HG03066 (cell line): ENCODE measurements at regions not wholly inside any gene's neighbourhood (a gene's known extent, or its start where the extent isn't known, plus 50 kb on each side); places are given as distances from the start of the nearest gene placed in this dataset.
"Not testable (repeated sequence)": the region's sequence is repeated elsewhere in the genome, so short reads cannot be mapped to it uniquely, and the experiment has no call there.

Experiments
- ATAC-seq: cut with Tn5 transposase; IDR thresholded peaks from one replicate; pipeline ENCODE4 v1.9.1; 2021; ENCODE audit warnings: low read depth; ENCODE audit not compliant: unreplicated experiment

DNA sequence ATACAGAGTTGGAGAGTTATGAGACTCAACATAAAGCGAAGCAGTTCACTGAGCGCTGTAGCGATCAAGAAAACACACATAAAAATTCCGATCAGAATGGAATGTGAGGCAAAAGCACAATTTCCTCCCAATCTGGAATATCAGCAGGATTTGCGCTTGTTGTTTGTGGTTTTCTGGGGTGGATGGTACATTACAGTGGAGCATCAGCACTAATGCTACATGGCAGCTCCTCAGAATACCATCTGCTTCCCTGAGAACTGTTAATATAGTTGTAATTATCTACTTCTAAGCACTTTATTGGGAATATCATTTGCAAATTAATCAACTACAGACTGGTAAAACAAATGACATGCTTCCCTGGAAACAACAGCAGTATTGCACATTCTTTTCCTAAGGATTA lies 324.1 kb upstream of the PPARGC1A start:
- no peak for ATAC-seq

DNA sequence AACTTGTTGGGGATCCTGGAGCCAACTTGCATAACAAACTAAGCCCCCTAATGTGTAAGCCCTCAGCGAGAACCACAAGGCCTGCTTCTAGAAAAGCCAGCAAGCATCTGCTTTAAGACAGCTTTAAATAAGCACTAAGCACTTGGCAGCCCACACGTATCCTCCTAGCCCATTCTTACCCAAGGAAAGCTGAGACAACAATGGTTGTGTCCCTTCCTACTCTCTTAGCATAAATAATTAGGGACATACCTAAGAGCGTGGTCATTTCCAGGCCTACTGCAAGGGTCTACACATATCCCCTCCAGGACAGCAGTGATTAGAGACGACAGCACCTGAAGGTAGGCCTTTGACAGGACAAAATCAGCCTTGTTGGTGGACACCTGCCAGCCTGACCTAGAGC lies 322.8 kb upstream of the PPARGC1A start:
- ATAC-seq: no peak

DNA sequence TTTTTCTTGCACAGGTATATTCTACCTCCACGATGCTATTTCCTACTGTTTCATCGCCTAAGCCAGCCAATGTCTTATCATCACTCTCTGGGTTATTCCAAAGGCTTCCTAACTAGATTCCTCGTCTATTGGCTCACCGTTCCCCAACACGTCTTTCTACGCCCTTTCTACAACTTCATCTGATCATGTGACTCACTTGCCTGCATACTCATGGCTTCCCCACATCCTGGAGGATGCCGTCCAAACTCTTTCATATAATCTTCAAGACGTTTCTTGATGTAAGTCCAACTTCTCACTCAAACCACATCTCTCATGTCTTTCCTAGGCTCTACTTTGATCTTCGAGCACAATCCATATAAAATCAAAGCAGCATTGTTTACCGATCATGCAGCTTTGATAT lies 322.0 kb upstream of the PPARGC1A start:
- no peak for ATAC-seq

DNA sequence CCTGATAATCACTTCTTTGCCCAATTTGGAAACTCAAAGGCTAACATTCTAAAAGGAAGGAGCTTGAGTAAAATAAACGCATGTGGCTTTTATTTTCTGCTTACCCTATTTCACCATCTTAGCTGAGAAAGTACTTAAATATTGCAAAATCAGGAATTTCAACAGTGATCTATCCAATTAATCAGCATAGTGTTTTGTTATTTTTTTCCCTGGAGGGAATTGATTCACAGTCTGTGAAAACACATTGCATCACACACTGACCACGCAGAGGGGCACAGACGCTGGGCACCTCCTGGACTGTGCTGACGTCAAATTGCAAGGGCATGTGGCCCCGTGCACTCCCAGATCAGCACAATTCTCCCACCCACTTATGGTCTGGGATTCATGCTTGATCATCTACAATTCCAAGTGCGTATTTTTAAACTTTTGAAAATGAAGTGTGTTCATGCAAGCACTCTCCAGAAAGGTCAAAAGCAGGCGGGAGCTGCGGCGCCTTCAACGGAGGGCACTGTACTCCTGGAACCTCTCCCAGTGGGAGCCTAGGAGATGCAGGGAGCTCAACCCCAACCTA lies 320.6 kb upstream of the PPARGC1A start:
- ATAC-seq: no peak

DNA sequence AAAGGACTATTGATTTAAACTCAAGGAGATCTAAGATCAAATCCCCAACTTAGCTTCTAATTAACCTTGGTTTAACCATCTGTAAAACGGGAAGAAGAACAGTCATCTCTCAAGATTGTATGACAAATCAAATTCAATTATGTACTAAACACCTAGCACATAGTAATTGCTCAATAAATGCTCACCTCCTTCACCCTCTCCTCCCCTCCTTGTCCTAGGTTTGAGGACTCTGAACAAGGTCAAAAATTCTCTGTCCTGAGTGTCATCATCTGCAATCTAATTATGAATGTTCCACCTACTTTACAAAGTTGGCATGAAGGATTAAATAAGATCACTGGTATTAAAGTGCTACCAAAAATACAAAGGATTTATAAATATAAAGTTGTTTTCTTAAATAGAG lies 320.1 kb upstream of the PPARGC1A start:
- no peak for ATAC-seq

DNA sequence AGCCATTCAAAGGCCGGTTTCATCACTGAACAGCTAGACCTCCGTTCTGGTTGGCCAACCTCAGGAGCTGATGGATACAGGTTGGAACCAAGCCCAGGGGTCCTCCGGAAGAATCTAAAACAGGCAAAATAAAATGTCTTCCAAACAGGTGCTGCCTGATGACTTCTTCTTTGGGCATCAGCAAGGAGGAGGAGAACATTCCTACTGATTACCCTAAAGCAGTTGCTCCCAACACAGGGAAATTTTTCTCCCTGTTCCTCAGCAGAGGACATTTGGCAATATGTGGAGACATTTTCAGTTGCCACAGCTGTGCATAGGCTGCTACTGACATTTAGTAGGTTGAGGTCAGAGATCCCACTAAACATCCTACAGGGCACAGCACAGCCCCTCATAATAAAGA lies 319.3 kb upstream of the PPARGC1A start:
- ATAC-seq: no peak

DNA sequence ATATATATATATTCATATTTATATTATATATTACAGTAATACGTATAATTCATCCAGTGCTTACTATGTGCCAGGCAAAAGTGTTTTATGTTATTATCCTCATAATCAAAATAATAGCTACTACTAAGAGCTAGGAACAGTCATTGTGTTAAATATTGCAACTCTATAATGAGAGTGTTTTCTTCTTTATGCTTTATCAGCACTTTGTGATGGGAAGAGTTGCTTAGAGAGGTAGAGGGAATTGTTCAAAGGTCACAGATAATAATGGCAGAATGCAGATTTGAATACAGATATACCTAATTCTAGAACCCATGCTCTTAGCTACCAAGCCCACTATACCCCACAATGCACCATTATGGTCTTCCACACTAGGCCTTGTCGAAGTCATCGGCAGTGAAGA lies 318.8 kb upstream of the PPARGC1A start:
- ATAC-seq: no peak

DNA sequence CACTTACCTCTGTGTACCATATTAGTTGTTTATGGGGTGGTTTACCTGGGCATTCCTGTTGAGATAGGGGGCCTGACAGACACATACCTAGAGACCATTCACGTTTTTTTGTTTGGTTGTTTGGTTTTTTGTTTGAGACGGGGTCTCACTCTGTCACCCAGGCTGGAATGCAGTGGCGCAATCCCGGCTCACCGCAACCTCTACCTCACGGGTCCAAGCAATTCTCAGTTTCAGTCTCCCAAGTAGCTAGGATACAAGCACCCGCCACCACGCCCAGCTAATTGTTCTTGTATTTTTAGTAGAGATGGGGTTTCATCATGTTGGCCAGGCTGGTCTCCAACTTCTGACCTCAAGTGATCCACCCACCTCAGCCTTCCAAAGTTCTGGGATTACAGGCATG lies 314.9 kb upstream of the PPARGC1A start:
- ATAC-seq: not testable (repeated sequence)

DNA sequence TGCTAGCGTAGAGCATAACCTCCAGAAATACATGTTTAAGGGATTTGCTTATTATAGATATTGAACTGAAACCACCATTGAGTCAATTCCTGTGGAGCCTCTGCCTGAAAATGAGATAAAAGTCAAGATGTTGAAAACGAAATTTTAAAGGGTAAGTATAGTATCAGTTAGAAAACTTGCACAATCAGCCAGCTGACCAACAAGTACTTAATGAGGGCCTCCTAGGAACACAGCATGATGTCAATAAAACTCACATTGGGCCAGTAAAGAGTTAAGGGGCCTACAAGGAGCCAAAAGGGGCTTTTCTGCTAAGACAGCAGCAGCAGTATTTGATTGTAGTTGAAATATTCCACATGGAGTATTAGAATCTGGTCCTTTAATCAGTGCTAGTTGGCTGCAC lies 314.1 kb upstream of the PPARGC1A start:
- no peak for ATAC-seq

DNA sequence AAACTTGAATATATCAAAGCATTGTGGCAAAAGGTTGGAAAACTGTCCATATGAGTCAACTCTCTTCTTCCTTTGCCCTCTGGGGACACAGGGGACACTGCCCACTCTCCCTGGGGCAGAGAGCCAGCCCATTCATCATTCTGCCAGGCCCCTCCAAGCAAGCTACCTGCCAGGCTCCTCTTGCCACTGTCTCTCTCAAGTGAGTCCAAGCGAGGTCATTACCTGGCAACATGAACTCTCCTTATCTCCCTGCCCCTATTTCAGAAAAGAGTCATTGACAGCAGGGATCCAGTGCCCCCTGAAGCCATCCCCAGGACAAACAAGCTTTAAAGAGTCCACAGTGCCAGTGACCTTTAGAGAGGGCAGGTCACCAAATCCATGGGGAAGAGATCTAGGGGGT lies 312.7 kb upstream of the PPARGC1A start:
- no peak for ATAC-seq

DNA sequence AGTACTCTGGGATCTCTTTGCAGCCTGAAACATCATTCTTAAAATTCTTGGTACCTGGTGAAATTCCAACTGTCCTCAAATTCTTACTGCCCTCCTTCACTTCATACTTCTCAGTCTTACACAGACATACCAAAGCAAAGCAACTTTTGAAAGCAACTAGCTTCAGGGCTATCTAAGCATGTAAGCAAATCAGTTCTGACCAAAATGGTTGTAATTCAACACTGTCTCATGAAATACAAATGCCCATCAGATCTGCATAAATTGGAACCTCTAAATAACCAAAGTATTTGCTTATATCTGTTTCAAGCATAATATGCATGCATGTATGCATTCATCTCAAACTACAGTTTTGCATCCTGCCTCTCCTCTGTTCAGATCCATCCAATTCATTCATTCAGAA lies 308.1 kb upstream of the PPARGC1A start:
- ATAC-seq: no peak

DNA sequence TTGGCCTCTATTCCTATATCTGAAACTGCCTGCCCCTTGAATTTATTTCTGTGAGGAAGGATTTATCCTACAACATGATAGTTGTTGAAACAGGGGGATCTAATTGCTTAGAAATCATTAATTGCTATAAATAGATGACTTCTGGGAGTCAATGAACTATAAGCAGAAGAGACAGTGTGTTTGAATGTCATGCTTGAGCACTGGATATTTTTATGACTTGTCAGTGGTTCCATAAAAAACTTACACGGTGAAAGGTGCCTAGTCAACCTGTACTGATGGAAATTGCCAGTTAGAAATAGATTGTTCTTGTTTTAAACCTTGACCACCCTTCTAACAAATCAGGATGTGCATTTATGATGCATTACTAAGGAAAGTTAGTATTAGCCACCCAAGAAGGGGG lies 306.9 kb upstream of the PPARGC1A start:
- ATAC-seq: no peak

DNA sequence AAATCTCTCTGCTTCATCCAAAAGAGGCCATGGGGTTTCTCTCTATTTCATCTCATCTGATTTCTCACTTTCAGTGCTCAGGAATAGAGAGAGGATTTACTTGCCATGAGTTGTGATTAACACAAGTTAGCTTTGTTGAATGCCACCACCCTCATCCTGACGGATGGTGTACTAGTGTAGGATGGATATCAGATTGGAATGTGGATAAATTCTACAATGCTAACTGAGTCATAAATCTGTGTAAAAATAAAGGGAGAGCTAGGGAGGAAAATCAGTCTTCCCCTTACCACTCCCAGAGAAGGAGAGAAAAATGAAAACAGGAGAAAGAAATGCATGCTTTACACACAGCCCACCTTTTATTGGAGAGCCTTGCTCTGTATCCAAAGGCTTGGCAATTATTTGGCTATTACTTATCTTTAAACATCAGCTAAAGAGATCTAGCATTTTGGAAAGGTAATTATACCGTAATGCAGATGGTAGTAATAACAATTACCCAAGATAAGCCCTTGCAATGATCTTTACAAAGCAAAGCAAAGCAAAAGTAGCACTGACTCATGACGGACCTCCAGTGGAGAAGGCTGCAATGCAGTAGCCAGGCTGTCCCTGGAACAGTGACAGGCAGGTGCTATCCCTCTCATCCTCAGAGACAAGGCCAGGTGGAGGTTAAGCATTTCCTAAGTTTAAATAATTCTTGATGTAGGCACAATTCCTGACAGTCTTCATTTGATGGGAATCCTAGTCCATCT lies 306.3 kb upstream of the PPARGC1A start:
- no peak for ATAC-seq

DNA sequence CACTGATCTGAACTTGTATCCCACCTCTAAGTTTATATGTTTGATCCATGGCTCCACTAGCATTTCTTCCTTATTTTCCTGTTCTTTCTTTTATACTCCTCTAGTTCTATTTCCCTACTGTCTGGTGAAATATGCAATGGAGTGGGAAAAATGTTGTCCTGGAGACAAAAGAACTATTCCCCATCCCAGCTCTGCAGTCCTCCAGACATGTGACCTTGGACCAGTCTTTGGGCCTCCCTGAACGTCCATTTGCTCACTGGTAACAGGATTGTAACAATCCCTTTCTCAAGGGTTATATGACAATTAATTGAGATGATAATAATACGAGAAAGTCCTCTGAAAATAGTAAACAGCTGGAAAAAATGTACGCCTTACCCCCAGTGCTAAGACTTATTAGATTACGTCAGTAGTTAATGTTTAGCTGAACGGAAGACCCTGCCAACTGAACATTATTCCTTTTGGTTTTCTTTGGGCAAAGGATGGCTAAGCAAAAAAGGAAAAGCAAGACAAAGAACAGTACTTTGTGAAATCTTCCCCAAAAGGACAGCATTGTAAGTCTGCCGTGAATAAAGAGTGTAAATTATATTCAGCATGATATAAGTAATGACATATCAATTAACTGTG lies 302.3 kb upstream of the PPARGC1A start:
- no peak for ATAC-seq

DNA sequence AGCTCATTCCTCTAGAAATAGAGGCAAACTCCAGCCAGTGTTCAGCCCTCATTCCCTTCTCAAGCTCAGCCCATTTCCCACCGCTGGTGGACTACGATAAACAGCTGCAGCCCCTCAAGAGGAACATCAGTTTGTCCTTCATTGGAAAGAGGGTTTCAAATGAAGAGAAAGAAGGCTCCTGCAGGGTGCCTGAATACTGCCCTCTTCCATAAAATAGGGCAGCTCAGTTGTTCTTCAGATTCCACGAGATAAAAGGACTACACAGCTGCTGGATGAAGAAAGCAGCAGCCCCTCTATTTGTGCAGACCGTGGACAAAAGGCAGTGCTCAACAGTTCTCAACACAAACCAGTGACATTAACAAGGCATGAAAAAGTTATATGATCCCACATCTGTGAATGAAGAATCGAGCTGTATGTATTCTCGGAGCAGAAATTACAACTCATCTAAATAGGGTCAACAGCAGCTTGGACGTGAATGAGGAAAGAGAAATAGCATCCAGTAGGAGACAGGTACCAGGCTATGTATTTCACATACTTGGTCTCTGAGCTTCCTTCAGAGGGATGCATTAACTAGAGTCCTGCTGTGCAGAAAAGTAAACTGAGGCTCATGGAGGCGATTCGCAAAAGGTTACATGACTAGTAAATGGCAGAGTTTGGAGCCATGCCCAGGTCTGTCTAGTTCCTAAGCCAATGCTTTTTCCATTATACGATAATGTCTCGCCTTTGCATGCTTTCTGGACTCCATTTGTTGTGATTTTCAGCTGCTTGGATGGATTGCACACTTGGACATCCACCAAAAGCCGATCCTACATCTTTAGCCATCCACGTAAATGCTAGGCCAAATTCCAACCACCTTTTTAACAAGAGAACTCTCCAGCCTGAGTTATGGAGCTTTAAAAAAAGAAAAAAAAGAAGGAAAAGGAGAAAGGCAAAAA lies 301.2 kb upstream of the PPARGC1A start:
- ATAC-seq: no peak

DNA sequence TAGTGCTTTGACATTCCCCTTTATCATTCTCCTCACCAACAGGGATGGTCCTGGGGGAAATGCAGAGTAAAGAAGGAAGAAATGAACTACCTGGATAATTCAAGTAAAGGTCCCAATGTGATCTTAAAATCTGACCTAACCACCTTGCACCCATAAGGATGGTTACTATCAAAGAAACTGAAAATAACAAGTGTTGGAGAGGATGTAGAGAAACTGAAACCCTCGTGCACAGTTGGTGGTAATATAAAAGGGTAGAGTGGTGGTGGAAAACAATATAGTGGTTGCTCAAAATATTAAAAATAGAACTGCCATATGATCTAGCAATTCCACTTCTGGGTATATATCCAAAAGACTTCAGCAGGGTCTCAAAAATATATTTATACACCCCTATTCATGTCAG lies 298.6 kb upstream of the PPARGC1A start:
- no peak for ATAC-seq

DNA sequence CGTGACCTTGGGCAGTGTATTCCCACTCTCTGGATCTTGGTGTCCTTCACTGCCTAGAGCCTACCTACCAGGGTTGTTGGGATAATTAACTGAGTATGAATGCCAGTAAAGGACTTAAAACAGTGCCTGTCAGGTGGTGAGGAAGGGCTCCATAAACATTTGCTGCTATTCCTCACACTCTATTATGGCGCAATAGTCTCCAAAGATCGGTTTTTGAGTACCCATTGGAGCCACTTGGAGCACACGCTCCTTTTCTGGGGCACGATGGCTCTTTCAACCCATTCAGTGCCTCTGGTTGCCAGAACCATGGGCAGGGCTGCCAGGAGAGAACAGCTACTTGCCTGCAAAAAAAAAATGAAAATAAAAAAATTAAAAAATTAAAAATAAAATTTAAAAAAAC lies 296.6 kb upstream of the PPARGC1A start:
- ATAC-seq: no peak

DNA sequence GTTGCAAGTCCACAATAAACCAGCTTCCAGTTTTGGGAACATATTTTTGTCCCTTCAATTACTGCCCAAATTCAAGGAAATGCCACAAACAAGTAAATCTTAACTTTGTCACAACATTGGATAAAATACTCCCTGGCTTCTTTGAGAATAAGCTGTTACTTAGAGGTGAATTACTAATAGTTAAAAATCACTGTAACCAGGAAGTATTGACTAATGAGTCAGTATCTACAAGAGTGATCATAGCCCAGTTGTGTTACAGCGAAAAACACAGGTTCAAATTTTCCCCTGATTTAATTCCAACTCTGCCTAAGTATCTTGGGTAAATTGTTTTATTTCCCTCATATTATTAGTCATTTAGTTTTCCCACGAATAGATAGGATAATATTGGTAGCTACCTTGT lies 291.2 kb upstream of the PPARGC1A start:
- no peak for ATAC-seq

DNA sequence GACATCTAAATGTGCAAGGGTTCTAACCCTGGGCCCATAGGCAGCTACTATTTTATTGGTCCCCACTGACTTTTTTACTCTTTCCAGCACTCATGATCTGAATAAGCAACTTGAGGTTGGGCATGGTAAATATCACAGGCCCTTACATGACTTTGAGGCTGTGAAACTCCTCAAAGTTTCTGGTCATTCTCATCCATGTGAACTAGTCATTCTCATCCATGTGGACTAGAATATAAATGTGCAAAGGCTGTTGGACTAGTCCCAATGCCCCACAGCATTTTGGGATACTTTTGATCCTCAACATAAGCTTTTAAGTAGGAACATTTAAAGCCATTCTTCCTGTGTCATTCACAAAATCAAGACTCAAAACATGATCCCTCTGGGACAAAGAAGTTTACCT lies 290.7 kb upstream of the PPARGC1A start:
- ATAC-seq: no peak

DNA sequence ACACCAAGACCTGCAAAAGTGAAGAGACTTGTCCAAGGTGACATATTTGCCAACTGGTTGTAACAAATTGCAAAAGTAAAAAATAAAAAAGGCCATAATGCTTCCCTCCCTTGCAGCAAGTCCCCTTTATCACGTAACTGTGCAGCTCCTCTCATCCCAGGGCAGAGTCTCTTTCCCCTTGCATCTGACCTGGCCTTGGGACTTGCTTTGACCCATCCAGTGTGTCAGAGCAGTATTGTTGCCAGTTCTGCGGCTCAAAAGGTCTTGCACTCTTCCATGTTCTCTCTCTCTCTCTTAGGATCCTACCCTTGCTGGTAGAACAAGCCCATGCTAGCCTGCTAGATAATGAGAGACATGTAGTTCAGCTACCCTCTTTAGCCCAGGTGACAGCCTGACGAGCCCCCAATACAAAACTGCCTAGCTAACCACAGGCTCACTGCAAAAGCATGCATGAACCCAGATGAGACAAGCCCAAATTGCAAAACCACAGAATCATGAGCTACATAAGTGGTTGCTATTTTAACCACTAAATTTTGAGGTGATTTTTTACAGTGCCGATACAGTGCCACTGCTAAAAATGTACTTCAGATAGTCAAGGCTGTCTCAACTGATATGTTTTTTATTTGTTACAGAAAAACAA lies 289.5 kb upstream of the PPARGC1A start:
- ATAC-seq: no peak

DNA sequence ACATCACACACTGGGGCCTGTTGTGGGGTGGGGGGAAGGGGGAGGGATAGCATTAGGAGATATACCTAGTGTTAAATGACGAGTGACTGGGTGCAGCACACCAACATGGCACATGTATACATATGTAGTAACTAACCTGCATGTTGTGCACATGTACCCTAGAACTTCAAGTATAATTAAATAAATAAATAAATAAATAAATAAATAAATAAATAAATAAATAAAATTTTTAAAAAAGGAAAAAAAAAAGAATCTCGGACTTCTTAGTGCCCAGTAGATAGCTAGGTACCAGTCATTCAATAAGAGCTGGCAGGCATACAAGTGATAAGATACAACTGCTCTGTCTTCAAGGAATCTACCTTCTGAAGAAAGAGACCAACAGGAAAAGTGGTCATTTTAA lies 287.6 kb upstream of the PPARGC1A start:
- not testable (repeated sequence) for ATAC-seq
